ENCODE measurements at regions not wholly inside any gene's neighbourhood (a gene's known extent, or its start where the extent isn't known, plus 50 kb on each side); places are given as distances from the start of the nearest gene placed in this dataset.

DNA sequence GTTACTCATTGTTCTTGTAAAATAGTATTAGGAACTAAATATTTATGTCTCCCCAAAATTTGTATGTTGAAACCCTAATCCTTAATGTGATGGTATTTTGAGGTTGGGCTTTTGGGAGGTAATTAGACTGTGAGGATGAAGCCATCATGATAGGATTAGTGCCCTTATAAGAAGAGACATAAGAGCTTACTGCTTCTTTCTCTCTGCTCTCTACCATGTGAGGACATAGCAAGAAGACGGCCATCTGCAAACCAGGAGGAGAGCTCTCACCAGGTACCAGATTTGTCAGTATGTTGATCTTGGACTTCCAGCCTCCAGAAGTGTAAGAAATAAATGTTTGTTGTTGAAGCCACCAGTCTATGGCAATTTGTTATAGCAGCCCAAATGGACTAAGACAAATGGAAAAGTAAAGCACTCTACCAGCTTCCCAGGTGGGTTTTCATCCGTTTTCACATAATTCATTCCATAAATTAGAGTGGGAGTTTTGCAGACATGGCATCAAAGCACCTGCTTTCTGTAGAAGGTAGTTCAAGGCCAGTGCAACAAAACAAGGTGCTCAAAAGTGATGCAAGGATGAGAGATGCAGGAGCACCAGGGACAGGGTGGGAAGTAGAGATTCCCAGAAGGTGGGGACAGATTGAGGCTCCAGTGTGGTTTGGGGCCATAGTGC lies 70.7 kb downstream of the MYCN start:
- Histone ChIP-seq H3K4me1 (ENCODE audit: control insufficient read depth, low read depth, low read length) (peaks cover 20% of the 10 kb centered on the region), H3K36me3 (ENCODE audit: control insufficient read depth, low read depth, low read length) (no peaks in the 10 kb centered on the region), H3K9ac (ENCODE audit: low read length) (no peak overlapping the region), H3K27me3 (ENCODE audit: control insufficient read depth, insufficient read depth, low read length) (peaks cover 11% of the 10 kb centered on the region), H3K27ac (ENCODE audit: low read length) (no peak overlapping the region), H3K4me3 (ENCODE audit: low read length) (no peak overlapping the region), H3K9me3 (ENCODE audit: control insufficient read depth, low read depth, low read length) (no peaks in the 10 kb centered on the region)

DNA sequence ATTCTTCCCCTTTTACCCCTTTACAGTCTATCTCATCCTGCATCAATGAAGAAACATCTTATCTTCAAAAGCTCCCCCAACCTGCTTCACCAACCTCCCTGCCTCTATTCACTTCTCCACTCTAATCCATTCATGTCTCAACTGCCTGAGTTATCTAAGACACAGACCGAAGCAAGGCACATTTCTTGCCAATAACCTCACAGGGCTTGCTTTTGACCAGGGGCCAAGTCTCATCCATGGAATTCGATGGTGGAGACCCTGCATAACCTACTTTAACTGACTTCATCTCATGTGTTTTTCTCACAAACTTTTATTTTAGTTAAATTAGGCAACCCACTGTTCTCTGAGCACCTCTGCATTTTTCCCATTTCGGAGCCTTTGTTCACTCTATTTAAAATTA lies 69.7 kb downstream of the MYCN start:
- H3K27me3 ChIP-seq (ENCODE audit: control insufficient read depth, insufficient read depth, low read length) = peaks cover 11% of the 10 kb centered on the region
- H3K4me1 ChIP-seq (ENCODE audit: control insufficient read depth, low read depth, low read length) = peaks cover 20% of the 10 kb centered on the region
- H3K36me3 ChIP-seq (ENCODE audit: control insufficient read depth, low read depth, low read length) = no peaks in the 10 kb centered on the region

DNA sequence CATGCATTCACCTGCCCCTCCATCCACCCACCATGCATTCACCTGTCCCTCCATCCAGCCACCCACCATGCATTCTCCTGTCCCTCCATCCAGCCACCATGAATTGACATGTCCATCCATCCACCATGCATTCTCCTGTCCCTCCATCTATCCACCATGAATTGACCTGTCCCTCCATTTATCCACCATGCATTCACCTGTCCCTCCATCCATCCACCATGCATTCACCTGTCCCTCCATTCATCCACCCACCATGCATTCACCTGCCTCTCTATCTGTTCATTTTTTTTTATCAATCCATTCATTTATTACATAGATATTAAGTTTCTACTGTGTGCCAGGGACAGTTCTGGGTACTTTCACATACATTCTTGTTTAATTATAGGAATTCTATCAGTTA lies 69.2 kb downstream of the MYCN start:
- Histone ChIP-seq H3K27me3 (ENCODE audit: control insufficient read depth, insufficient read depth, low read length) (peaks cover 11% of the 10 kb centered on the region), H3K4me3 (ENCODE audit: low read length) (no peak overlapping the region), H3K36me3 (ENCODE audit: control insufficient read depth, low read depth, low read length) (no peaks in the 10 kb centered on the region), H3K27ac (ENCODE audit: low read length) (no peak overlapping the region), H3K9me3 (ENCODE audit: control insufficient read depth, low read depth, low read length) (no peaks in the 10 kb centered on the region), H3K4me1 (ENCODE audit: control insufficient read depth, low read depth, low read length) (peaks cover 20% of the 10 kb centered on the region), H3K9ac (ENCODE audit: low read length) (no peak overlapping the region)

More for the DNA sequence above, 69.7 kb downstream of the MYCN start:
- H3K4me3 ChIP-seq (ENCODE audit: low read length) = no peak overlapping the region
- H3K9me3 ChIP-seq (ENCODE audit: control insufficient read depth, low read depth, low read length) = no peaks in the 10 kb centered on the region
- H3K9ac ChIP-seq (ENCODE audit: low read length) = no peak overlapping the region
- no peak overlapping the region for H3K27ac ChIP-seq (ENCODE audit: low read length)

DNA sequence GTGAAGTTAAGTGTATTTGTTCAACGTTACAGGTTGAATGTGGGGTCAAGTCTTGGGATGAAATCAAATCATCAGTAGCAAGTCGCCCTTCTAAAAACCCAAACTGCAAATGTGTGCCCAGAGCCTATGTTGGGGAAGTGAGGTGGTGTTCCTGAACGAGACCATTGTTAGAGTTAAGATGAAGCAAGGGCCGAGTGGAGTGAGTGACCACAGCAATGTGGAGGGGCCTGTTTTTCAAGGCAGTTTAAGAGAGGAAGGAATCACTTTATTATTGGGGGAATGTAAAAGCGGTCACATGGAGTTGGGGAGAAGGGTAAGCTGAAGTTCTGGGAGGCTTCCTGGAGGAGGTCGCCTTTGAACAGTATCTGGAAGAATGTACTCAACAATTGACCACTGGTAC lies 68.5 kb downstream of the MYCN start:
- Histone ChIP-seq H3K27ac (ENCODE audit: low read length) (no peak overlapping the region), H3K9me3 (ENCODE audit: control insufficient read depth, low read depth, low read length) (no peaks in the 10 kb centered on the region), H3K27me3 (ENCODE audit: control insufficient read depth, insufficient read depth, low read length) (peaks cover 6% of the 10 kb centered on the region), H3K9ac (ENCODE audit: low read length) (no peak overlapping the region), H3K36me3 (ENCODE audit: control insufficient read depth, low read depth, low read length) (no peaks in the 10 kb centered on the region), H3K4me3 (ENCODE audit: low read length) (no peak overlapping the region), H3K4me1 (ENCODE audit: control insufficient read depth, low read depth, low read length) (peaks cover 15% of the 10 kb centered on the region)

DNA sequence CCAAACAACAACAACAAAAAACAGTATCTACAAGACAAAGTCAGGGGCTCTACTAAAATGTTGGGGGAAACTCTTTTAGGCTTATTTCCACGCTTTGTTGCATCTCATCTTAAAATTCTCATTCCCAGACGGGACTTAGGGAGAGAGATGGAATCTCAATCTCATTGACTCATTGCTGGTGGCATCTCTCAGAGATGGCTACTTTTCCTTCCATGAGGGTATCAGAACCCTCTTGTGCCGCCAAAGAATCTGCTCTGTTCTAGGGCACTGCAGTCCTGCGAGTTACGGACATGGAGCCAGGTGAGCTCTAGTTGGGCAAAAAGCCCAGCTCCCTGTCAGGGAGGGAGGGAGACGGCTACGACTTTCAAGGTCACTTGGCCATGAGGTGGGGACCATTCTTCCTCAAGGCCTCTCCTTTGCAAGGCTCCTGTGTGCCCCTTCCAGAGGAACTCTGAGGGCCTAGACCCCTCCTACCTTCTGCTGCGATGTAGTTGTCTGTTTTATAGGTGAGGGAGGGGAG lies 68.0 kb downstream of the MYCN start:
- H3K9me3 ChIP-seq (ENCODE audit: control insufficient read depth, low read depth, low read length) = no peaks in the 10 kb centered on the region
- H3K4me1 ChIP-seq (ENCODE audit: control insufficient read depth, low read depth, low read length) = peaks cover 10% of the 10 kb centered on the region
- no peak overlapping the region for H3K9ac ChIP-seq (ENCODE audit: low read length)
- H3K4me3 ChIP-seq (ENCODE audit: low read length) = no peak overlapping the region
- H3K27ac ChIP-seq (ENCODE audit: low read length) = no peak overlapping the region
- no peaks in the 10 kb centered on the region for H3K36me3 ChIP-seq (ENCODE audit: control insufficient read depth, low read depth, low read length)
- peaks cover 2% of the 10 kb centered on the region for H3K27me3 ChIP-seq (ENCODE audit: control insufficient read depth, insufficient read depth, low read length)

DNA sequence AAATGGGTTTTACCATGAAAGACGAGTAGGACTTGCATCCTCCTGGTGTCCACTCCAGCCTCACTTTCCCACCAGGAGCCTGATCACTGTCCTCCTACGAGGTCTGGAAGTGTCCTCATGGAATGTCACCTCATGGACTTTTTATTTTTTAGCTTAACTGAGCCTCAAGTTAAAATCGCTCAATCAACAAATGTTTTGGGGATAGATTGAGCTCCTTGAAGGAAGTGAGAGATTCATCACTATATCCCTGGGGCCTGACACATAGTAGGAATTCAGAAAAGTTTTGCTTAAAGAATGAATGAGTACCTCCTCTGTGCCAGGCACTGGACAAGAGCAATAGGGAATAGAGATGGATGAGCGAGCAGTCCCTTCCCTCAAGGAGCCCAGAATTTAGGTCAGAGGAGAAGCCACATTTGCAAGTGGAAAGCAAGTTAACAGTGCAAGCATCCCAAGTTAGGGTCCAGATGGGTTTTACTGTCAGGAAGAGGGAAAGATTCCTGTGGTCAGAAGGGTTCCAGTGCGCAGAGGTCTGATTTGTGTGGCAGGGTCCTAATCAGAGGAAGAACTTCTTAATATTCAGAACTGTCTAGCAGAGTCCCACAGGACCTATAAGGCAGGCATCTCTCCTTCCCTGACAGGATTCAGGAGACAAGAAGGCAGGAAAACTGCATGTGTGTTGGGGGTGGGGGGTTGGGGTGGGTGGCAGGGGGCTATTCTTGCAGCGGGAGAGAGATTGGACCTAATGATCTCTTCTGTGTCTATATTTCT lies 67.0 kb downstream of the MYCN start:
- H3K4me1 ChIP-seq (ENCODE audit: control insufficient read depth, low read depth, low read length) = peaks cover under 1% of the 10 kb centered on the region
- no peaks in the 10 kb centered on the region for H3K27me3 ChIP-seq (ENCODE audit: control insufficient read depth, insufficient read depth, low read length)
- H3K4me3 ChIP-seq (ENCODE audit: low read length) = no peak overlapping the region
- H3K9ac ChIP-seq (ENCODE audit: low read length) = no peak overlapping the region
- H3K27ac ChIP-seq (ENCODE audit: low read length) = no peak overlapping the region
- H3K36me3 ChIP-seq (ENCODE audit: control insufficient read depth, low read depth, low read length) = no peaks in the 10 kb centered on the region
- H3K9me3 ChIP-seq (ENCODE audit: control insufficient read depth, low read depth, low read length) = no peaks in the 10 kb centered on the region

DNA sequence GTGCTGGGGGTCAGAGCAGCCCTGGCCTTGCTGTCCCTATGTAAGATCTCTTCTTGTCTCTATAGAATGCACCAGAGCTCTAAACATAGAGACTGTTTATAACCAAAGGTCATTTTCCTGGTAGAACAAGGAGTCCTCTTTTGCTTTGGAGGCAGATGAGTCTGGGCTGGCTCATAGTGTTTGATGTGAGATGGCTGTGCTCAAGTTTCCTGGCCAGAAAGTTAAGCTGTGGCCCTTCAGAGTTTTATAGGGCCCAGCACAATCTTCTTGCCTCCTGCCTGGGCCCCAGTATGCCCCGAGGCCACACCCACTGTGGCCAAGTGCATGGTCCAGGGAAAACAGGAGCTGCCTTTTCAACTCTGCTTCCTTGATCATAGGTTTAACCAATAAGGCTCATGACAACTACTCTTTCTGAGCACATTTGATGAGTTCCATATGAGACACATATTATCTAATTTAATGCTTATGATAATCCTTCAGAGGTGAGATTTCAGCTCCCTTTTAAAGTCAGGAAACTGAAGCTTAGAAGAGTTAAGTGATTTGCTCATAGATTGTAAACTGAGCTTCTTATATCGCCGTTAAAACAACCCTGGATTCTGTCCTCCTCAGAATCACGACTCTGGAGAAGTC lies 66.3 kb downstream of the MYCN start:
- no peaks in the 10 kb centered on the region for H3K36me3 ChIP-seq (ENCODE audit: control insufficient read depth, low read depth, low read length)
- H3K27me3 ChIP-seq (ENCODE audit: control insufficient read depth, insufficient read depth, low read length) = no peaks in the 10 kb centered on the region
- H3K9ac ChIP-seq (ENCODE audit: low read length) = no peak overlapping the region
- no peaks in the 10 kb centered on the region for H3K4me1 ChIP-seq (ENCODE audit: control insufficient read depth, low read depth, low read length)
- H3K27ac ChIP-seq (ENCODE audit: low read length) = no peak overlapping the region
- no peaks in the 10 kb centered on the region for H3K9me3 ChIP-seq (ENCODE audit: control insufficient read depth, low read depth, low read length)
- no peak overlapping the region for H3K4me3 ChIP-seq (ENCODE audit: low read length)

DNA sequence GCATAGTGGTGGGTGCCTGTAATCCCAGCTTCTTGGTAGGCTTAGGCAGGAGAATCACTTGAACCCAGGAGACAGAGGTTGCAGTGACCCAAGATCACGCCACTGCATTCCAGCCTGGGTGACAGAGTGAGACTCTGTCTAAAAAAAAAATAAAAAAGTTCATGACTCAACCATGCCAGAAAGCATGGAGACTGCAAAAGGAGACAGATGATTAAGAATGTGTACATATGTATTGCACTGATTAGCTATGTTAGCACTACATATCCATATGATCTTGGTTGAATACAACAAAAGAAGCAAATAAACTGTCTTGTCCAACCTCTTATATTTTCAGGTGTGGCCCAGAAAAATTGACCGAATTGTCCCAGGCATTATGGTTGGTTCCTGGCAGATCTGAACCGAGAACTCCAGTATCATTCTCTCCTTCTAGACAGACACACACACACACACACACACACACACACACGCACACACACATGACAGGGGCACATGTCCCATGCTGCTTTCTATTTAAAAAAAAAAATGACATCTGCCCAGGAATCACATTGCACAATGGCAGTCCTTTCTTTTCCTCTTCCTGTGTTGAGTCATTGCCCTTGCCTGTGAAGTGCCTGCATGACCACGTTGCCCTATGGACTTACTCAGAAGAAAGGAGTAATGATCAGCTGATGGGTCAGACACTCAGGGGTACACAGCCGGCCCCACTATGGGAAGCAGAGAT lies 65.6 kb downstream of the MYCN start:
- Histone ChIP-seq H3K36me3 (ENCODE audit: control insufficient read depth, low read depth, low read length) (no peaks in the 10 kb centered on the region), H3K4me1 (ENCODE audit: control insufficient read depth, low read depth, low read length) (no peaks in the 10 kb centered on the region), H3K4me3 (ENCODE audit: low read length) (no peak overlapping the region), H3K27ac (ENCODE audit: low read length) (no peak overlapping the region), H3K9ac (ENCODE audit: low read length) (no peak overlapping the region), H3K9me3 (ENCODE audit: control insufficient read depth, low read depth, low read length) (no peaks in the 10 kb centered on the region), H3K27me3 (ENCODE audit: control insufficient read depth, insufficient read depth, low read length) (no peaks in the 10 kb centered on the region)

DNA sequence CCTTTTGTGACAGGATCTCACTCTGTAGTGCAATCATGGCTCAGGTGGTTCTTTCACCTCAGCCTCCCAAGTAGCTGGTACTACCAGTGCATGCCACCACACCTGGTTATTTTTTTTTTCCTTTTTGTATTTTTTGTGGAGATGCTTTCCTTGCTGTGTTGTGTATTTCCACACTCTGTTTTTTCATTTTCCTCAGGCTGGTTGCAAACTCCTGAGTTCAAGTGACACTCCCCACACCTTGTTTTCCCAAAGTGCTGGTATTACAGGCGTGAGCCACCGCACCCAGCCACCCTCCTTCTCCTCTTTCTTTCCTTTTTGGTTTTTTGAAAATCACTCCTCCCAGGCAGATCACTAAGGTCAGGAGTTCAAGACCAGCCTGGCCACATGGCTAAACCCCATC lies 65.0 kb downstream of the MYCN start:
- no peak overlapping the region for H3K27ac ChIP-seq (ENCODE audit: low read length)
- no peak overlapping the region for H3K4me3 ChIP-seq (ENCODE audit: low read length)
- no peak overlapping the region for H3K9ac ChIP-seq (ENCODE audit: low read length)
- H3K36me3 ChIP-seq (ENCODE audit: control insufficient read depth, low read depth, low read length) = no peaks in the 10 kb centered on the region
- H3K4me1 ChIP-seq (ENCODE audit: control insufficient read depth, low read depth, low read length) = no peaks in the 10 kb centered on the region
- no peaks in the 10 kb centered on the region for H3K9me3 ChIP-seq (ENCODE audit: control insufficient read depth, low read depth, low read length)
- H3K27me3 ChIP-seq (ENCODE audit: control insufficient read depth, insufficient read depth, low read length) = no peaks in the 10 kb centered on the region

DNA sequence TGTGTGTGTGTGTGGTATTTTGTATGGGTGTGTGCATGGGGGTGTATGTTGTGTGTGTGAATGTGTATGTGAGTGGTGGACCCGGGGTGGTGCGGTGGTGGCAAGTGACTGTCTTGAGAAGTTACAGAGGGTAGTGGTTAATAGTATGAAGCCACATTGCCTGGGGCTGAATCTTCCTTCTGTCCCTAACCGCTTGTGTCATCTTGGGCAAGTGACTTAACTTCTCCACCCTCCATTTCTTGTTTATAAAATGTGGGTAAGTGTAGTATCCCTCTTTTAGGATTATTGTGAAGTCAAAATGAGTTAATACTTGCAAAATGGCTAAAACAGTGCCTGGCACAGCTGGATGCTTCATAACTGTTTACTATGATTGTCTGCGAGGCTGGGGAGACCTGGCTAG lies 63.5 kb downstream of the MYCN start:
- Histone ChIP-seq H3K27ac (ENCODE audit: low read length) (no peak overlapping the region), H3K27me3 (ENCODE audit: control insufficient read depth, insufficient read depth, low read length) (no peaks in the 10 kb centered on the region), H3K4me3 (ENCODE audit: low read length) (no peak overlapping the region), H3K4me1 (ENCODE audit: control insufficient read depth, low read depth, low read length) (no peaks in the 10 kb centered on the region), H3K9me3 (ENCODE audit: control insufficient read depth, low read depth, low read length) (no peaks in the 10 kb centered on the region), H3K9ac (ENCODE audit: low read length) (no peak overlapping the region), H3K36me3 (ENCODE audit: control insufficient read depth, low read depth, low read length) (no peaks in the 10 kb centered on the region)

DNA sequence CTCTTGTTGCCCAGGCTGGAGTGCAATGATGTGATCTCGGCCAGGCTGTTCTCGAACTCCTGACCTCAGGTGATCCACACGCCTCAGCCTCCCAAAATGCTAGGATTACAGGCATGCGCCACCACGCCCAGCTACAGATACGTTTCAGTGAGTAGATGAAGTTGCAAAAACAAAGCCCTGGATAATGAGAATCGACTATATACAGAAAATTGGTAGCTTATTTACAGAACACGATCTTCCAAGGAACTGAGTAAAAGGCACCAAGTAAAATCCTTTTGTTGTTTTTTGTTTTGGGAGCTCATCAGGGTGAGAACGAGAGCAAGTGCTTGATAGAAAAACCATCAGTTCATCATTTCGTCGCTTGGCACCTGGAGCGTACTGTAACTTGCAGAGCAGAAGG lies 62.8 kb downstream of the MYCN start:
- no peak overlapping the region for H3K4me3 ChIP-seq (ENCODE audit: low read length)
- H3K36me3 ChIP-seq (ENCODE audit: control insufficient read depth, low read depth, low read length) = no peaks in the 10 kb centered on the region
- no peaks in the 10 kb centered on the region for H3K27me3 ChIP-seq (ENCODE audit: control insufficient read depth, insufficient read depth, low read length)
- no peaks in the 10 kb centered on the region for H3K9me3 ChIP-seq (ENCODE audit: control insufficient read depth, low read depth, low read length)
- no peaks in the 10 kb centered on the region for H3K4me1 ChIP-seq (ENCODE audit: control insufficient read depth, low read depth, low read length)
- no peak overlapping the region for H3K27ac ChIP-seq (ENCODE audit: low read length)
- no peak overlapping the region for H3K9ac ChIP-seq (ENCODE audit: low read length)

All from iPS-18a (cell line).